Ascending aorta (tissue), 2 donors: ENCODE measurements at regions not wholly inside any gene's neighbourhood (a gene's known extent, or its start where the extent isn't known, plus 50 kb on each side); places are given as distances from the start of the nearest gene placed in this dataset.

Source experiments
- DNase-seq, 2 donors: peaks; one replicate each; pipeline ENCODE4 v3.0.0-alpha.2; 2019; ENCODE audit warnings: low spot score in 2 of 2
- H3K27ac ChIP-seq, 2 donors: fragments of 200-600 bp; sonication (generic); one replicate each; pipeline ENCODE4 v1.5.1; 2016 to 2017; ENCODE audit warnings: mild to moderate bottlenecking in 1 of 2
- H3K27me3 ChIP-seq: fragments of 200-600 bp; sonication (generic); one replicate; pipeline ENCODE4 v1.5.1; 2017
- H3K36me3 ChIP-seq, 2 donors: fragments of 200-600 bp; sonication (generic); one replicate each; pipeline ENCODE4 v1.5.1; 2016
- H3K4me1 ChIP-seq, 2 donors: fragments of 200-600 bp; sonication (generic); one replicate each; pipeline ENCODE4 v1.5.1; 2016 to 2017; ENCODE audit warnings: mild to moderate bottlenecking in 1 of 2
- H3K4me3 ChIP-seq, 2 donors: fragments of 200-600 bp; sonication (generic); one replicate each; pipeline ENCODE4 v1.5.1; 2016 to 2017; ENCODE audit warnings: mild to moderate bottlenecking in 1 of 2
- H3K9me3 ChIP-seq, 2 donors: fragments of 200-600 bp; sonication (generic); one replicate each; pipeline ENCODE4 v1.5.1; 2016
- CTCF ChIP-seq, 3 experiments: fragments of 200-600 bp in 2 of 3; fragments of 450-650 bp in 1 of 3; sonication (generic) in 2 of 3; IDR thresholded peaks; one replicate each; pipeline ENCODE4 v1.5.1; 2016 to 2019; ENCODE audit warnings: antibody characterized with exemption in 3 of 3, mild to moderate bottlenecking in 1 of 3, moderate library complexity in 1 of 3
- intact Hi-C: fragments of 100-400 bp; cut with DNase I; formaldehyde crosslinking; loops from one replicate; pipeline ENCODE4 v1.15.1; 2023

- DNase-seq = no peak
- no peak overlapping the region for H3K27ac ChIP-seq
- intact Hi-C loops = no loop called here
- no peaks in the 10 kb centered on the region for H3K27me3 ChIP-seq
- H3K36me3 ChIP-seq = no peaks in the 10 kb centered on the region
- no peaks in the 10 kb centered on the region for H3K4me1 ChIP-seq
- TF ChIP-seq CTCF (IDR thresholded peaks at IDR 0.05) = no peak
- no peak overlapping the region for H3K4me3 ChIP-seq
- no peaks in the 10 kb centered on the region for H3K9me3 ChIP-seq
These were observed 772.7 kb downstream of the SEMA5A start for GRCh38 chr5:8773046-8773615.

- no peak overlapping the region for H3K27ac ChIP-seq
- no peaks in the 10 kb centered on the region for H3K9me3 ChIP-seq
- H3K36me3 ChIP-seq = no peaks in the 10 kb centered on the region
- intact Hi-C loops = no loop called here
- H3K4me3 ChIP-seq = no peak overlapping the region
- H3K27me3 ChIP-seq = no peaks in the 10 kb centered on the region
- TF ChIP-seq CTCF (IDR thresholded peaks at IDR 0.05) = no peak
- no peaks in the 10 kb centered on the region for H3K4me1 ChIP-seq
- no peak for DNase-seq
These were observed 761.2 kb downstream of the SEMA5A start for GRCh38 chr5:8784692-8785091.

GRCh38 chr5:8788246-8788645, 757.6 kb downstream of the SEMA5A start:
- H3K27ac ChIP-seq = no peak overlapping the region
- no peaks in the 10 kb centered on the region for H3K36me3 ChIP-seq
- H3K27me3 ChIP-seq = no peaks in the 10 kb centered on the region
- H3K9me3 ChIP-seq = no peaks in the 10 kb centered on the region
- intact Hi-C loops = no loop called here
- H3K4me3 ChIP-seq = no peak overlapping the region
- no peak for TF ChIP-seq CTCF (IDR thresholded peaks at IDR 0.05)
- no peaks in the 10 kb centered on the region for H3K4me1 ChIP-seq
- no peak for DNase-seq

GRCh38 chr5:8805653-8806052, 740.2 kb downstream of the SEMA5A start:
- no peak overlapping the region for H3K27ac ChIP-seq
- no peaks in the 10 kb centered on the region for H3K36me3 ChIP-seq
- H3K27me3 ChIP-seq = no peaks in the 10 kb centered on the region
- peaks cover 5 to 28% of the 10 kb centered on the region in 2 donors for H3K9me3 ChIP-seq
- no peaks in the 10 kb centered on the region for H3K4me1 ChIP-seq
- TF ChIP-seq CTCF (IDR thresholded peaks at IDR 0.05) = no peak
- H3K4me3 ChIP-seq = no peak overlapping the region
- no peak for DNase-seq
- intact Hi-C loops = no loop called here

GRCh38 chr5:8807636-8808035, 738.2 kb downstream of the SEMA5A start:
- Histone ChIP-seq H3K36me3 (no peaks in the 10 kb centered on the region), H3K4me1 (no peaks in the 10 kb centered on the region), H3K27ac (no peak overlapping the region), H3K9me3 (peaks cover 0 to 16% of the 10 kb centered on the region in 2 donors), H3K27me3 (no peaks in the 10 kb centered on the region), H3K4me3 (no peak overlapping the region)
- TF ChIP-seq CTCF (IDR thresholded peaks at IDR 0.05) = no peak
- intact Hi-C loops = no loop called here
- no peak for DNase-seq

GRCh38 chr5:8811581-8811980, 734.3 kb downstream of the SEMA5A start:
- intact Hi-C loops = no loop called here
- Histone ChIP-seq H3K27ac (no peak overlapping the region), H3K4me3 (no peak overlapping the region), H3K9me3 (no peaks in the 10 kb centered on the region), H3K4me1 (no peaks in the 10 kb centered on the region), H3K27me3 (no peaks in the 10 kb centered on the region), H3K36me3 (no peaks in the 10 kb centered on the region)
- DNase-seq = no peak
- TF ChIP-seq CTCF (IDR thresholded peaks at IDR 0.05) = no peak
